ENCODE measurements at regions not wholly inside any gene's neighbourhood (a gene's known extent, or its start where the extent isn't known, plus 50 kb on each side); places are given as distances from the start of the nearest gene placed in this dataset.

DNA sequence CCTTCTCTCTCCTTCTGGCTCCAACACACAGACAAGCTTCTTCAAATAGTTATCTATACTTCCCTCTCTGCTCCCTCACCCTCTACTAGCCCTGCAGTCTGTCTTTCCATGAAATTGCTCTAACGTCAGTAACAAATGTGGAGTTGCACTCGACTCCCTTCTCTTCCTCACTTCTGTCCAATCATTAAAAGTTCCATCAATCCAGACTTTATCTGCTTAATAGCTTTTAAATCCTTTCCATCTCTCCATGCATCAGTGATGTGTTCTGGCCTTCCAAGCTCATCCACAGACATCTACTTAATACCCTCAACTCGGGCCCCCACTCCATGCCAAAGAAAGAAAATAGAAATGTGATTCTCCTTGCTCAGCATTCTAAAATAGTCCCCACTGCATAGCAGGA lies 422.1 kb upstream of the CDH5 start:
- no TSS peak for BruUV-seq (replicated peaks)
- ChIA-PET CTCF (no interaction called here), RAD21 (ENCODE audit: low non-redundant PET in 1 of 2, low total read pairs in 2 of 2, uncharacterized antibody in 2 of 2, unreplicated experiment in 2 of 2) (no interaction called here), POLR2A (no interaction called here)
- Histone ChIP-seq H3K4me3 (replicated peaks in 1 of 2; ENCODE audit: low read depth in 1 of 2, low read length in 2 of 2) (no peak overlapping the region), H4K20me1 (ENCODE audit: insufficient read depth) (no peaks in the 10 kb centered on the region), H3K9me3 (ENCODE audit: control insufficient read depth in 1 of 2, insufficient read depth in 1 of 2, low read depth in 1 of 2, low read length in 2 of 2) (no peaks in the 10 kb centered on the region), H3K9ac (ENCODE audit: low read length) (no peak overlapping the region), H3K79me2 (ENCODE audit: insufficient read depth, low read length) (no peaks in the 10 kb centered on the region), H3K36me3 (ENCODE audit: control insufficient read depth in 1 of 2, insufficient read depth in 2 of 2, low read length in 2 of 2) (no peaks in the 10 kb centered on the region), H3K9me2 (ENCODE audit: insufficient read depth) (no peaks in the 10 kb centered on the region), H3K27ac (ENCODE audit: low read depth, low read length) (no peak overlapping the region), H3K4me2 (ENCODE audit: low read length) (no peak overlapping the region), H2AFZ (ENCODE audit: low read depth, low read length, poor library complexity, severe bottlenecking) (no peak overlapping the region), H3K27me3 (ENCODE audit: insufficient read depth, low read length) (no peaks in the 10 kb centered on the region), H3K4me1 (ENCODE audit: control insufficient read depth in 1 of 2, insufficient read depth in 2 of 2, low read length in 2 of 2) (no peaks in the 10 kb centered on the region)
- DNase-seq (ENCODE audit: low read depth, low spot score): no peak
- intact Hi-C loops (cut with micrococcal nuclease): no loop called here
- no peak for TF ChIP-seq ELF1 (IDR thresholded peaks at IDR 0.05; ENCODE audit: borderline replicate concordance, low read depth)
- TF ChIP-seq YY1 (IDR thresholded peaks at IDR 0.05; ENCODE audit: extremely low read depth, insufficient replicate concordance, low read depth, low read length): no peak
- no peak for TF ChIP-seq SIN3A (IDR thresholded peaks at IDR 0.05; ENCODE audit: low read depth)
- TF ChIP-seq, protein P1, sequence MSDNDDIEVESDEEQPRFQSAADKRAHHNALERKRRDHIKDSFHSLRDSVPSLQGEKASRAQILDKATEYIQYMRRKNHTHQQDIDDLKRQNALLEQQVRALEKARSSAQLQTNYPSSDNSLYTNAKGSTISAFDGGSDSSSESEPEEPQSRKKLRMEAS (IDR thresholded peaks at IDR 0.05): no peak
- TF ChIP-seq, protein P2, sequence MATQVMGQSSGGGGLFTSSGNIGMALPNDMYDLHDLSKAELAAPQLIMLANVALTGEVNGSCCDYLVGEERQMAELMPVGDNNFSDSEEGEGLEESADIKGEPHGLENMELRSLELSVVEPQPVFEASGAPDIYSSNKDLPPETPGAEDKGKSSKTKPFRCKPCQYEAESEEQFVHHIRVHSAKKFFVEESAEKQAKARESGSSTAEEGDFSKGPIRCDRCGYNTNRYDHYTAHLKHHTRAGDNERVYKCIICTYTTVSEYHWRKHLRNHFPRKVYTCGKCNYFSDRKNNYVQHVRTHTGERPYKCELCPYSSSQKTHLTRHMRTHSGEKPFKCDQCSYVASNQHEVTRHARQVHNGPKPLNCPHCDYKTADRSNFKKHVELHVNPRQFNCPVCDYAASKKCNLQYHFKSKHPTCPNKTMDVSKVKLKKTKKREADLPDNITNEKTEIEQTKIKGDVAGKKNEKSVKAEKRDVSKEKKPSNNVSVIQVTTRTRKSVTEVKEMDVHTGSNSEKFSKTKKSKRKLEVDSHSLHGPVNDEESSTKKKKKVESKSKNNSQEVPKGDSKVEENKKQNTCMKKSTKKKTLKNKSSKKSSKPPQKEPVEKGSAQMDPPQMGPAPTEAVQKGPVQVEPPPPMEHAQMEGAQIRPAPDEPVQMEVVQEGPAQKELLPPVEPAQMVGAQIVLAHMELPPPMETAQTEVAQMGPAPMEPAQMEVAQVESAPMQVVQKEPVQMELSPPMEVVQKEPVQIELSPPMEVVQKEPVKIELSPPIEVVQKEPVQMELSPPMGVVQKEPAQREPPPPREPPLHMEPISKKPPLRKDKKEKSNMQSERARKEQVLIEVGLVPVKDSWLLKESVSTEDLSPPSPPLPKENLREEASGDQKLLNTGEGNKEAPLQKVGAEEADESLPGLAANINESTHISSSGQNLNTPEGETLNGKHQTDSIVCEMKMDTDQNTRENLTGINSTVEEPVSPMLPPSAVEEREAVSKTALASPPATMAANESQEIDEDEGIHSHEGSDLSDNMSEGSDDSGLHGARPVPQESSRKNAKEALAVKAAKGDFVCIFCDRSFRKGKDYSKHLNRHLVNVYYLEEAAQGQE (IDR thresholded peaks at IDR 0.05; ENCODE audit: low read depth): no peak
- no peak for TF ChIP-seq JUND (IDR thresholded peaks at IDR 0.05)
- TF ChIP-seq, protein P3, sequence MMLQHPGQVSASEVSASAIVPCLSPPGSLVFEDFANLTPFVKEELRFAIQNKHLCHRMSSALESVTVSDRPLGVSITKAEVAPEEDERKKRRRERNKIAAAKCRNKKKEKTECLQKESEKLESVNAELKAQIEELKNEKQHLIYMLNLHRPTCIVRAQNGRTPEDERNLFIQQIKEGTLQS (IDR thresholded peaks at IDR 0.05): no peak
- no peak for TF ChIP-seq CBX3 (IDR thresholded peaks at IDR 0.05; ENCODE audit: low read depth)
- TF ChIP-seq EZH2phosphoT487 (IDR thresholded peaks at IDR 0.05; ENCODE audit: borderline replicate concordance): no peak
- TF ChIP-seq FOSL1 (IDR thresholded peaks at IDR 0.05; ENCODE audit: low read depth): no peak
- TF ChIP-seq TCF7L2 (IDR thresholded peaks at IDR 0.05; ENCODE audit: borderline replicate concordance, extremely low read depth, insufficient read depth, insufficient read length): no peak
- no peak for TF ChIP-seq SRF (IDR thresholded peaks at IDR 0.05; ENCODE audit: low read depth)
- TF ChIP-seq POLR2A (IDR thresholded peaks at IDR 0.05; ENCODE audit: borderline replicate concordance, extremely low read depth, insufficient read depth, insufficient read length): no peak
- no peak for TF ChIP-seq EGR1 (IDR thresholded peaks at IDR 0.05; ENCODE audit: low read depth)
- TF ChIP-seq CEBPB (IDR thresholded peaks at IDR 0.05; ENCODE audit: low read depth): no peak
- TF ChIP-seq ZNF274 (IDR thresholded peaks at IDR 0.05; ENCODE audit: low read depth, low read length): no peak
- no peak for TF ChIP-seq POLR2AphosphoS5 (IDR thresholded peaks at IDR 0.05; ENCODE audit: low read depth, low read length)
- no peak for TF ChIP-seq SP1 (IDR thresholded peaks at IDR 0.05; ENCODE audit: low read depth)
- ATAC-seq: no peak
